Mucosa of descending colon (tissue), 3 donors: ENCODE measurements at regions not wholly inside any gene's neighbourhood (a gene's known extent, or its start where the extent isn't known, plus 50 kb on each side); places are given as distances from the start of the nearest gene placed in this dataset.

Experiments
- ATAC-seq: fragments of 200-7000 bp; cut with Tn5 transposase; one replicate; pipeline ENCODE4 v1.9.1; 2020; ENCODE audit warnings: mild to moderate bottlenecking, moderate library complexity
- DNase-seq, 3 donors: peaks; one replicate each; pipeline ENCODE4 v3.0.0-alpha.2; 2020
- H3K36me3 ChIP-seq: fragments of 200-600 bp; one replicate; pipeline ENCODE4 v1.8.0; 2021; ENCODE audit warnings: low read depth, mild to moderate bottlenecking
- H3K4me1 ChIP-seq: fragments of 200-600 bp; one replicate; pipeline ENCODE4 v1.8.0; 2021; ENCODE audit warnings: low read depth, mild to moderate bottlenecking
- H3K4me3 ChIP-seq: fragments of 200-600 bp; one replicate; pipeline ENCODE4 v1.8.0; 2021; ENCODE audit warnings: mild to moderate bottlenecking
- H3K9me3 ChIP-seq: fragments of 200-600 bp; one replicate; pipeline ENCODE4 v1.8.0; 2021; ENCODE audit warnings: mild to moderate bottlenecking
- CTCF ChIP-seq: fragments of 200-600 bp; IDR thresholded peaks from one replicate; pipeline ENCODE4 v1.8.0; 2022; ENCODE audit warnings: antibody characterized with exemption, mild to moderate bottlenecking
- intact Hi-C, 2 donors: fragments of 100-400 bp; cut with DNase I in 1 of 2; cut with micrococcal nuclease in 1 of 2; formaldehyde crosslinking; loops; one replicate each; pipeline versions ENCODE4 v1.11.0 to v1.11.1; 2022; cut with DNase I, micrococcal nuclease
- donor health status: DM: no; HTN: no; CAD: no; lungs with moderate emphysema.
- donor health status: DM: no; HTN: no; CAD: no.
- donor health status: DM: no; HTN: yes; CAD: no.

GRCh38 chr17:70405492-70406220 is 236.3 kb downstream of the KCNJ2 start:
- intact Hi-C loops: no loop called here
- ATAC-seq: peak; percentile 40

GRCh38 chr17:70407506-70407905 is 238.2 kb downstream of the KCNJ2 start:
- no peak for TF ChIP-seq CTCF
- Histone ChIP-seq H3K36me3 (no peaks in the 10 kb centered on the region), H3K4me3 (no peak overlapping the region), H3K9me3 (no peaks in the 10 kb centered on the region), H3K4me1 (no peaks in the 10 kb centered on the region)
- intact Hi-C loops: no loop called here
- DNase-seq (no peak), ATAC-seq (no peak)

More at GRCh38 chr17:70405492-70406220, 236.3 kb downstream of the KCNJ2 start:
- no peak overlapping the region for H3K4me3 ChIP-seq
- DNase-seq: peak in 1 of 3 donors; percentile 16
- no peaks in the 10 kb centered on the region for H3K36me3 ChIP-seq
- no peak for TF ChIP-seq CTCF
- H3K4me1 ChIP-seq: no peaks in the 10 kb centered on the region
- H3K9me3 ChIP-seq: no peaks in the 10 kb centered on the region

- Histone ChIP-seq H3K4me1 (no peaks in the 10 kb centered on the region), H3K36me3 (no peaks in the 10 kb centered on the region), H3K9me3 (no peaks in the 10 kb centered on the region), H3K4me3 (no peak overlapping the region)
- ATAC-seq: no peak
- intact Hi-C loops: no loop called here
- DNase-seq: no peak
- TF ChIP-seq CTCF: no peak
Measured at GRCh38 chr17:70408768-70409167, 239.4 kb downstream of the KCNJ2 start.

- intact Hi-C loops: no loop called here
- ATAC-seq: no peak
- no peaks in the 10 kb centered on the region for H3K9me3 ChIP-seq
- no peak overlapping the region for H3K4me3 ChIP-seq
- no peaks in the 10 kb centered on the region for H3K4me1 ChIP-seq
- no peak for TF ChIP-seq CTCF
- no peaks in the 10 kb centered on the region for H3K36me3 ChIP-seq
- DNase-seq: no peak
Measured at GRCh38 chr17:70414300-70414699, 245.0 kb downstream of the KCNJ2 start.

- ATAC-seq (no peak), DNase-seq (no peak)
- intact Hi-C loops: no loop called here
- Histone ChIP-seq H3K4me1 (no peaks in the 10 kb centered on the region), H3K9me3 (no peaks in the 10 kb centered on the region), H3K36me3 (no peaks in the 10 kb centered on the region), H3K4me3 (no peak overlapping the region)
- no peak for TF ChIP-seq CTCF
Measured at GRCh38 chr17:70420861-70421445, 251.6 kb downstream of the KCNJ2 start.
